ENCODE measurements at regions not wholly inside any gene's neighbourhood (a gene's known extent, or its start where the extent isn't known, plus 50 kb on each side); places are given as distances from the start of the nearest gene placed in this dataset.

DNA sequence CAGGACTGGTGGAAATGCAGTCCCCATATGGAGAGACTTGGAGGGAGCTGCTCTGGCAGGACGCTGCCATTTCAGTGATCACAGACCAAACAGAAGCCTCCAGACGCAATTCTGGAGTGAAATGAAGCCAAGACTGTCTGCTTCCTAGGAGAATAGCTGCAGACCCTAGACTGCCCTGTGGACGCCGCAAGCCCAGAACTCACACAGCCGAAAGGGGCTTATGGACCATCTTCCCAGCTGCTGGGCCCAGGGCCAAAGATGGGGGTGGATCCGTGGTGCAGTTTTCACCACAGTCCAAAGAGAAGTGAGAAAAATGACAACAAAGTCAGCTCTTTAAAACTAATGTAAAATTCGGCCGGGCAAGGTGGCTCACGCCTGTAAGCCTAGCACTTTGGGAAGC is 165.7 kb downstream of the CBLN1 start:
- TF ChIP-seq, protein P1, sequence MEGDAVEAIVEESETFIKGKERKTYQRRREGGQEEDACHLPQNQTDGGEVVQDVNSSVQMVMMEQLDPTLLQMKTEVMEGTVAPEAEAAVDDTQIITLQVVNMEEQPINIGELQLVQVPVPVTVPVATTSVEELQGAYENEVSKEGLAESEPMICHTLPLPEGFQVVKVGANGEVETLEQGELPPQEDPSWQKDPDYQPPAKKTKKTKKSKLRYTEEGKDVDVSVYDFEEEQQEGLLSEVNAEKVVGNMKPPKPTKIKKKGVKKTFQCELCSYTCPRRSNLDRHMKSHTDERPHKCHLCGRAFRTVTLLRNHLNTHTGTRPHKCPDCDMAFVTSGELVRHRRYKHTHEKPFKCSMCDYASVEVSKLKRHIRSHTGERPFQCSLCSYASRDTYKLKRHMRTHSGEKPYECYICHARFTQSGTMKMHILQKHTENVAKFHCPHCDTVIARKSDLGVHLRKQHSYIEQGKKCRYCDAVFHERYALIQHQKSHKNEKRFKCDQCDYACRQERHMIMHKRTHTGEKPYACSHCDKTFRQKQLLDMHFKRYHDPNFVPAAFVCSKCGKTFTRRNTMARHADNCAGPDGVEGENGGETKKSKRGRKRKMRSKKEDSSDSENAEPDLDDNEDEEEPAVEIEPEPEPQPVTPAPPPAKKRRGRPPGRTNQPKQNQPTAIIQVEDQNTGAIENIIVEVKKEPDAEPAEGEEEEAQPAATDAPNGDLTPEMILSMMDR (IDR thresholded peaks at IDR 0.05 in 4 of 5, conservative IDR thresholded peaks at IDR 0.05 in 1 of 5), result no peak
- no peak for TF ChIP-seq POLR2A (IDR thresholded peaks at IDR 0.05)

Measured in gastrocnemius medialis (tissue), 4 donors.